Astrocyte (in vitro differentiated cells and primary cell): ENCODE measurements at regions not wholly inside any gene's neighbourhood (a gene's known extent, or its start where the extent isn't known, plus 50 kb on each side); places are given as distances from the start of the nearest gene placed in this dataset.

Experiments used
- DNase-seq: peaks from one replicate; pipeline ENCODE4 v3.0.0-alpha.2; 2010; ENCODE audit warnings: low read depth
- FAIRE-seq: peaks from 2 replicates; lab custom pipeline; 2011; peaks lifted over from hg19 to GRCh38; lab: Jason Lieb, UNC
- H2AFZ ChIP-seq: 2 replicates; pipeline ENCODE4 v1.6.0; 2012; ENCODE audit warnings: low read depth, low read length, inconsistent platforms
- H3K27ac ChIP-seq: 2 replicates; pipeline ENCODE4 v1.5.1; 2011; ENCODE audit warnings: low read depth, low read length, inconsistent platforms
- H3K27me3 ChIP-seq: 2 replicates; pipeline ENCODE4 v1.6.0; 2011; ENCODE audit warnings: low read length, inconsistent platforms; ENCODE audit not compliant: insufficient read depth
- H3K36me3 ChIP-seq: 2 replicates; pipeline ENCODE4 v1.5.1; 2011; ENCODE audit warnings: low read length, inconsistent platforms; ENCODE audit not compliant: insufficient read depth
- H3K4me1 ChIP-seq: 2 replicates; pipeline ENCODE4 v1.5.1; 2011; ENCODE audit warnings: low read length, inconsistent platforms; ENCODE audit not compliant: insufficient read depth
- H3K4me2 ChIP-seq: 2 replicates; pipeline ENCODE4 v1.6.0; 2012; ENCODE audit warnings: low read length, inconsistent platforms
- H3K4me3 ChIP-seq: 2 replicates; pipeline ENCODE4 v1.5.1; 2011; ENCODE audit warnings: low read depth, mild to moderate bottlenecking, low read length, inconsistent platforms; ENCODE audit not compliant: insufficient read depth
- H3K79me2 ChIP-seq: 2 replicates; pipeline ENCODE4 v1.6.0; 2012; ENCODE audit warnings: mild to moderate bottlenecking, low read length, inconsistent platforms; ENCODE audit not compliant: insufficient read depth
- H3K9ac ChIP-seq: 2 replicates; pipeline ENCODE4 v1.6.0; 2012; ENCODE audit warnings: mild to moderate bottlenecking, low read length, inconsistent platforms
- H3K9me3 ChIP-seq: 2 replicates; pipeline ENCODE4 v1.5.1; 2012; ENCODE audit warnings: low read depth, mild to moderate bottlenecking, low read length, inconsistent platforms; ENCODE audit not compliant: insufficient read depth
- H4K20me1 ChIP-seq: 2 replicates; pipeline ENCODE4 v1.6.0; 2012; ENCODE audit warnings: low read length, inconsistent platforms; ENCODE audit not compliant: insufficient read depth
- H3K27ac Mint-ChIP-seq: one replicate; pipeline ENCODE4 v1.8.0; 2021; ENCODE audit warnings: mild to moderate bottlenecking, mixed read lengths; ENCODE audit not compliant: unreplicated experiment
- H3K27me3 Mint-ChIP-seq: one replicate; pipeline ENCODE4 v1.8.0; 2021; ENCODE audit warnings: low read depth, mixed read lengths; ENCODE audit not compliant: unreplicated experiment
- H3K36me3 Mint-ChIP-seq: one replicate; pipeline ENCODE4 v1.8.0; 2021; ENCODE audit warnings: low read depth, mixed read lengths; ENCODE audit not compliant: unreplicated experiment
- H3K4me1 Mint-ChIP-seq: one replicate; pipeline ENCODE4 v1.8.0; 2021; ENCODE audit warnings: low read depth, mixed read lengths; ENCODE audit not compliant: unreplicated experiment
- H3K4me3 Mint-ChIP-seq: one replicate; pipeline ENCODE4 v1.8.0; 2021; ENCODE audit warnings: mild to moderate bottlenecking, moderate library complexity, mixed read lengths; ENCODE audit not compliant: unreplicated experiment
- H3K9me3 Mint-ChIP-seq: one replicate; pipeline ENCODE4 v1.8.0; 2021; ENCODE audit warnings: mild to moderate bottlenecking, mixed read lengths; ENCODE audit not compliant: unreplicated experiment
- EZH2 ChIP-seq: IDR thresholded peaks from 2 replicates; pipeline ENCODE4 v1.6.1; 2012; ENCODE audit warnings: mild to moderate bottlenecking, low read length, inconsistent platforms; ENCODE audit not compliant: insufficient read depth
- TF ChIP-seq, protein P1 (sequence below): IDR thresholded peaks from 2 replicates; pipeline ENCODE4 v1.5.1; 2011; ENCODE audit warnings: low read depth, mild to moderate bottlenecking, inconsistent platforms, low read length, moderate library complexity; ENCODE audit not compliant: insufficient read depth

DNA sequence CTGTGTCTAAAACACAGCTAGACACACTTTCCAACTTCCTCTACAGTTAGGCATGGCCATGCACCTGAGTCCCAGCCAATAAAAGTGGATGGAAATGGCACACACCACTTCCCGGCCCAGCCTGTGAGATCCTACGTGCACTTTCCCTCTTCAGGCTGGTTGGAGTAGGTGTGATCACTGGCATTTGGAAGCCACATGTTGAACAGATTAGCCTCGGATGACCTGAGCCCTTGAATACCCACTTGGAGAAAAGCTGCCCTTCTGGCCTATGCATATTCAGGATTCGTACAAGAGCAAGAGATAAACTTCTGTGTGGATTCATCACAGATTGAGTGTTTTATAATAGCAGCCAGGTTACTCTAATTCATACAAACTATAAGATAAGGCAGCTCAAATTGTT, 359.0 kb upstream of the SLC30A5 start:
- Mint-ChIP-seq H3K27me3 (peaks cover 8% of the 10 kb centered on the region), H3K4me3 (no peak overlapping the region), H3K36me3 (peaks cover 3% of the 10 kb centered on the region), H3K9me3 (peaks cover 3% of the 10 kb centered on the region), H3K27ac (no peak overlapping the region), H3K4me1 (peaks cover 9% of the 10 kb centered on the region)
- no peaks in the 10 kb centered on the region for H3K79me2 ChIP-seq
- no peak overlapping the region for H3K27ac ChIP-seq
- H3K4me2 ChIP-seq: no peak overlapping the region
- H2AFZ ChIP-seq: no peak overlapping the region
- no peak overlapping the region for H3K4me3 ChIP-seq
- FAIRE-seq: no peak
- no peak overlapping the region for H3K9ac ChIP-seq
- no peaks in the 10 kb centered on the region for H3K27me3 ChIP-seq
- H3K36me3 ChIP-seq: no peaks in the 10 kb centered on the region
- no peaks in the 10 kb centered on the region for H4K20me1 ChIP-seq
- no peaks in the 10 kb centered on the region for H3K9me3 ChIP-seq
- no peak for DNase-seq
- peaks cover 11% of the 10 kb centered on the region for H3K4me1 ChIP-seq
- TF ChIP-seq, protein P1, sequence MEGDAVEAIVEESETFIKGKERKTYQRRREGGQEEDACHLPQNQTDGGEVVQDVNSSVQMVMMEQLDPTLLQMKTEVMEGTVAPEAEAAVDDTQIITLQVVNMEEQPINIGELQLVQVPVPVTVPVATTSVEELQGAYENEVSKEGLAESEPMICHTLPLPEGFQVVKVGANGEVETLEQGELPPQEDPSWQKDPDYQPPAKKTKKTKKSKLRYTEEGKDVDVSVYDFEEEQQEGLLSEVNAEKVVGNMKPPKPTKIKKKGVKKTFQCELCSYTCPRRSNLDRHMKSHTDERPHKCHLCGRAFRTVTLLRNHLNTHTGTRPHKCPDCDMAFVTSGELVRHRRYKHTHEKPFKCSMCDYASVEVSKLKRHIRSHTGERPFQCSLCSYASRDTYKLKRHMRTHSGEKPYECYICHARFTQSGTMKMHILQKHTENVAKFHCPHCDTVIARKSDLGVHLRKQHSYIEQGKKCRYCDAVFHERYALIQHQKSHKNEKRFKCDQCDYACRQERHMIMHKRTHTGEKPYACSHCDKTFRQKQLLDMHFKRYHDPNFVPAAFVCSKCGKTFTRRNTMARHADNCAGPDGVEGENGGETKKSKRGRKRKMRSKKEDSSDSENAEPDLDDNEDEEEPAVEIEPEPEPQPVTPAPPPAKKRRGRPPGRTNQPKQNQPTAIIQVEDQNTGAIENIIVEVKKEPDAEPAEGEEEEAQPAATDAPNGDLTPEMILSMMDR: no peak
- no peak for TF ChIP-seq EZH2

GRCh38 chr5:68738236-68738635, 355.6 kb upstream of the SLC30A5 start:
- H3K27me3 ChIP-seq: no peaks in the 10 kb centered on the region
- H2AFZ ChIP-seq: no peak overlapping the region
- DNase-seq (no peak), FAIRE-seq (no peak)
- Mint-ChIP-seq H3K9me3 (peaks cover 3% of the 10 kb centered on the region), H3K4me3 (no peak overlapping the region), H3K27me3 (peaks cover 8% of the 10 kb centered on the region), H3K4me1 (no peaks in the 10 kb centered on the region), H3K27ac (no peak overlapping the region), H3K36me3 (peaks cover 3% of the 10 kb centered on the region)
- no peaks in the 10 kb centered on the region for H3K9me3 ChIP-seq
- H3K27ac ChIP-seq: no peak overlapping the region
- no peak for TF ChIP-seq EZH2
- TF ChIP-seq, protein P1: no peak
- H4K20me1 ChIP-seq: no peaks in the 10 kb centered on the region
- no peak overlapping the region for H3K9ac ChIP-seq
- no peaks in the 10 kb centered on the region for H3K79me2 ChIP-seq
- H3K4me3 ChIP-seq: no peak overlapping the region
- H3K4me2 ChIP-seq: no peak overlapping the region
- no peaks in the 10 kb centered on the region for H3K4me1 ChIP-seq
- no peaks in the 10 kb centered on the region for H3K36me3 ChIP-seq

DNA sequence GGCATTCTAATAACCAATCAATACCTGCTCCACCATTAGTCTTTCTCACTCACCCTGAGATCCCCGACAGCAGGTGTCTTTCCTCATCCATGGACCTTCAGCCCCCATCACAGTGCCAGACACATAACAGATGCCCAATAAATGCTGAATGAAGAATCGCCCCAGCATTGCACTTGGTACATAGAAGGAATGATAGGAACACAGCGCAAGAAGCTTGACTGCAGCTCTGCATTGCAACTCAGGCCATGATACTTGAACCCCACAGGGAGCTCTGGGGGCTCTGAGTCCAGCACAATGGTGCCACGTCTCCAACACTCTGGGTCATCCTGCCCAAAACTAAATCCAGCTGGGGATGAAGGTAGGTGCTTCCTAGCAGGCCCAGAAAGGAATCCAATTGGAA, 355.0 kb upstream of the SLC30A5 start:
- Histone ChIP-seq H3K9ac (no peak overlapping the region), H3K9me3 (no peaks in the 10 kb centered on the region), H3K36me3 (no peaks in the 10 kb centered on the region), H2AFZ (no peak overlapping the region), H3K4me2 (no peak overlapping the region), H3K27me3 (no peaks in the 10 kb centered on the region), H3K4me3 (no peak overlapping the region), H3K4me1 (no peaks in the 10 kb centered on the region), H3K79me2 (no peaks in the 10 kb centered on the region), H3K27ac (no peak overlapping the region), H4K20me1 (no peaks in the 10 kb centered on the region)
- H3K9me3 Mint-ChIP-seq: peaks cover 3% of the 10 kb centered on the region
- FAIRE-seq (no peak), DNase-seq (no peak)
- no peaks in the 10 kb centered on the region for H3K4me1 Mint-ChIP-seq
- H3K36me3 Mint-ChIP-seq: peaks cover 3% of the 10 kb centered on the region
- no peak overlapping the region for H3K27ac Mint-ChIP-seq
- TF ChIP-seq, protein P1: no peak
- no peak overlapping the region for H3K4me3 Mint-ChIP-seq
- H3K27me3 Mint-ChIP-seq: peaks cover 11% of the 10 kb centered on the region
